ENCODE measurements at regions not wholly inside any gene's neighbourhood (a gene's known extent, or its start where the extent isn't known, plus 50 kb on each side); places are given as distances from the start of the nearest gene placed in this dataset.
"Not testable (repeated sequence)": the region's sequence is repeated elsewhere in the genome, so short reads cannot be mapped to it uniquely, and the experiment has no call there.

DNA sequence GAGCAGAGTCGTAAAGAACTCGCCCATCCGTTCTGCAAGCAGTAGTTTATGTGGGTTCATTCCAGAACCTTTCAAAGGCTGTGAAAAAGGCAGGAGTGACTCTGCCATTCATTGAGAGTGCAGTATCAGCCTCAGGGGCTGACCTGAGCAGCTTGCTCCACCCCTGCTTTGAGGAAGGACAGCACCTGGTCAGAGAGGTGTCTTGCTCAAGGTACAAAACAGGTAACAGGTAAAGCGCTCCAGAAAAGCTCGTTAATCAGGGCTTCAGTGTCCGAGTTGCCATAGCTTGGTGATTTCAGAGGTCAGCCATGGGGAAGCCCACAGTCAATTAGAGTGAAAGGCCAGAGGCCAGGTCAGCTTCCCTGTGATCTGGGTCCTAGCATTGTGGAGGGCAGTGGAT, 251.1 kb downstream of the ABCC12 start:
- Mint-ChIP-seq H3K27ac (ENCODE audit: unreplicated experiment) (no peak overlapping the region), H3K4me3 (ENCODE audit: unreplicated experiment) (no peak overlapping the region), H3K9me3 (ENCODE audit: low read depth) (peaks cover 13% of the 10 kb centered on the region), H3K27me3 (ENCODE audit: low read depth) (peaks cover 6% of the 10 kb centered on the region), H3K4me1 (ENCODE audit: low read depth) (peaks cover 4% of the 10 kb centered on the region), H3K36me3 (ENCODE audit: low read depth) (no peaks in the 10 kb centered on the region)
- TF ChIP-seq, protein P1, sequence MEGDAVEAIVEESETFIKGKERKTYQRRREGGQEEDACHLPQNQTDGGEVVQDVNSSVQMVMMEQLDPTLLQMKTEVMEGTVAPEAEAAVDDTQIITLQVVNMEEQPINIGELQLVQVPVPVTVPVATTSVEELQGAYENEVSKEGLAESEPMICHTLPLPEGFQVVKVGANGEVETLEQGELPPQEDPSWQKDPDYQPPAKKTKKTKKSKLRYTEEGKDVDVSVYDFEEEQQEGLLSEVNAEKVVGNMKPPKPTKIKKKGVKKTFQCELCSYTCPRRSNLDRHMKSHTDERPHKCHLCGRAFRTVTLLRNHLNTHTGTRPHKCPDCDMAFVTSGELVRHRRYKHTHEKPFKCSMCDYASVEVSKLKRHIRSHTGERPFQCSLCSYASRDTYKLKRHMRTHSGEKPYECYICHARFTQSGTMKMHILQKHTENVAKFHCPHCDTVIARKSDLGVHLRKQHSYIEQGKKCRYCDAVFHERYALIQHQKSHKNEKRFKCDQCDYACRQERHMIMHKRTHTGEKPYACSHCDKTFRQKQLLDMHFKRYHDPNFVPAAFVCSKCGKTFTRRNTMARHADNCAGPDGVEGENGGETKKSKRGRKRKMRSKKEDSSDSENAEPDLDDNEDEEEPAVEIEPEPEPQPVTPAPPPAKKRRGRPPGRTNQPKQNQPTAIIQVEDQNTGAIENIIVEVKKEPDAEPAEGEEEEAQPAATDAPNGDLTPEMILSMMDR (IDR thresholded peaks at IDR 0.05) = no peak
- DNase-seq (ENCODE audit: low spot score) = no peak

DNA sequence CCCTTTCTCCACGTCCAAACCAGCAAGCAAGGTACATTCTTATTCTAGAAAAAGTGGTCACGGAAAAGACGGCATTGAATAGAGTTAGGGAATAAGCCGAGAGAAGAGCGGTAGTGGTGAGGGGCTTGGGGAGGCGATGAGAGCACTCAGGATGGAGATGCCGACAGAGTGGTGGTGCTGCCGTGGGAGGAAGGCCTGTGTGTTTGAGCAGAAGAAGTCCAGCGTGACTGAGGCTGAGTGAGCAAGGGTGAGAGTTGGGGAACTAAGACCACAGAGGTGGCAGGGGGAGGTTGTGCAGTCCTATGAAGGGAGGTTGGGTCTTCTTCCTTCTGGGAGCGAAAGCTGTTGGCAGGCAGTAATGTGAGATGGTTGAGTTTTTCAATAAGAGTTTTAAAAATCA, 252.3 kb downstream of the ABCC12 start:
- TF ChIP-seq, protein P1 (IDR thresholded peaks at IDR 0.05) = no peak
- Mint-ChIP-seq H3K27me3 (ENCODE audit: low read depth) (peaks cover 10% of the 10 kb centered on the region), H3K27ac (ENCODE audit: unreplicated experiment) (no peak overlapping the region), H3K36me3 (ENCODE audit: low read depth) (peaks cover 5% of the 10 kb centered on the region), H3K4me3 (ENCODE audit: unreplicated experiment) (no peak overlapping the region), H3K9me3 (ENCODE audit: low read depth) (peaks cover 19% of the 10 kb centered on the region), H3K4me1 (ENCODE audit: low read depth) (peaks cover 4% of the 10 kb centered on the region)
- no peak for DNase-seq (ENCODE audit: low spot score)

DNA sequence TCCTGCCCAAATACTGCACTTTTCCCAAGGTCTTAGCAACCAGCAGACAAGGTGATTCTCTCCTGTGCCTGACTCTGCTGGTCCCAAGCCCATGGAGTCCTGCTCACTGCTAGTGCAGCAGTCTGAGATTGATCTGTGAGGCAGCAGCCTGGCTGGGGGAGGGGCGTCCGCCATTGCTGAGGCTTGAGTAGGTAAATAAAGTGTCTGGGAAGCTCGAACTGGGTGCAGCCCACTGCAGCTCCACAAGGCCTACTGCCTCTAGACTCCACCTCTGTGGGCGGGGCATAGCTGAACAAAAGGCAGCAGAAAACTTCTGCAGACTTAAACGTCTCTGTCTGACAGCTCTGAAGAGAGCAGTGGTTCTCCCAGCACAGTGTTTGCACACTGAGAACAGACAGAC, 258.7 kb downstream of the ABCC12 start:
- H3K36me3 Mint-ChIP-seq (ENCODE audit: low read depth); H3K4me3 Mint-ChIP-seq (ENCODE audit: unreplicated experiment); DNase-seq (ENCODE audit: low spot score); H3K4me1 Mint-ChIP-seq (ENCODE audit: low read depth); H3K27ac Mint-ChIP-seq (ENCODE audit: unreplicated experiment): not testable (repeated sequence)
- peaks cover 16% of the 10 kb centered on the region for H3K27me3 Mint-ChIP-seq (ENCODE audit: low read depth)
- H3K9me3 Mint-ChIP-seq (ENCODE audit: low read depth) = peaks cover 25% of the 10 kb centered on the region

DNA sequence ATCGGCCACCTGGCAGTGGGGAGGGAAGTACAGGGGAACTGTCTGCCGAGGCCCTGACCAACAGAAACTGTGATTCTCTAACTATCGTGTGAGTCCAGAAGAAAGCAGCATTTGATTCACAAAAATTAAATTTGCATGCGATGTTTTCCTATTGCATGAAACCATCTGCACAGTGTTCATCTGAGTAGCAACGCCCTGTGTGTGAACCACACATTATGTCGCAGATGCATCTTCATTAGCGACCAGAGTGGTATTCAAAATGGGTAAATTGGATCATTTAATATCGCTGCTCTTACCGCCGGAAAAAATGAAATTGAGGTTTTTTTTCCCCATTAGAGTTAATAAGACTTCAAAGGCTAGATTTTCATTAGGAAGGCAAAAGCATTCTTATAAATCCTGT, 260.6 kb downstream of the ABCC12 start:
- TF ChIP-seq, protein P1 (IDR thresholded peaks at IDR 0.05) = no peak
- no peak for DNase-seq (ENCODE audit: low spot score)
- no peak overlapping the region for H3K4me3 Mint-ChIP-seq (ENCODE audit: unreplicated experiment)
- H3K27me3 Mint-ChIP-seq (ENCODE audit: low read depth) = peaks cover 12% of the 10 kb centered on the region
- H3K9me3 Mint-ChIP-seq (ENCODE audit: low read depth) = peaks cover 24% of the 10 kb centered on the region
- H3K4me1 Mint-ChIP-seq (ENCODE audit: low read depth) = no peaks in the 10 kb centered on the region
- no peak overlapping the region for H3K27ac Mint-ChIP-seq (ENCODE audit: unreplicated experiment)
- H3K36me3 Mint-ChIP-seq (ENCODE audit: low read depth) = peaks cover 6% of the 10 kb centered on the region

DNA sequence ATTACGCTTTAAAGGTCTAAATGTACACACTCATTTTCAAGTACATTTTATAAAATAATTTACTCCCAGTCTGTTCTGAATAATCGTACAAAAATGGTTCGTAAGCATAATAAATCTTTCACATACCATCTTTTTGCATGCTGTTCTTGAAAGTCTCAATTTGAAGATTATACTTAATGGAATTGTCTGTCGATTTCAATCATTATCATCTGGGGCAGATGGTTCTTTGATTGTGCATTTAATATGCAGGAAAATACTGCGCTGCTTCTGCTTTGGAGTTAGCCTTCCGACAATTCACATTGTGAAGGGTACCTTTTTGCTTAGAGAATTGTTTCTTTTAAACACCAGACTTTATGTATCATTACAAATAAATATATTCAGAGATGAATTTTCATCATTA, 262.8 kb downstream of the ABCC12 start:
- H3K36me3 Mint-ChIP-seq (ENCODE audit: low read depth) = peaks cover 1% of the 10 kb centered on the region
- H3K9me3 Mint-ChIP-seq (ENCODE audit: low read depth) = peaks cover 8% of the 10 kb centered on the region
- peaks cover 16% of the 10 kb centered on the region for H3K4me1 Mint-ChIP-seq (ENCODE audit: low read depth)
- no peak overlapping the region for H3K4me3 Mint-ChIP-seq (ENCODE audit: unreplicated experiment)
- H3K27me3 Mint-ChIP-seq (ENCODE audit: low read depth) = peaks cover 8% of the 10 kb centered on the region
- H3K27ac Mint-ChIP-seq (ENCODE audit: unreplicated experiment) = no peak overlapping the region
- TF ChIP-seq, protein P1 (IDR thresholded peaks at IDR 0.05) = no peak
- DNase-seq (ENCODE audit: low spot score) = no peak

DNA sequence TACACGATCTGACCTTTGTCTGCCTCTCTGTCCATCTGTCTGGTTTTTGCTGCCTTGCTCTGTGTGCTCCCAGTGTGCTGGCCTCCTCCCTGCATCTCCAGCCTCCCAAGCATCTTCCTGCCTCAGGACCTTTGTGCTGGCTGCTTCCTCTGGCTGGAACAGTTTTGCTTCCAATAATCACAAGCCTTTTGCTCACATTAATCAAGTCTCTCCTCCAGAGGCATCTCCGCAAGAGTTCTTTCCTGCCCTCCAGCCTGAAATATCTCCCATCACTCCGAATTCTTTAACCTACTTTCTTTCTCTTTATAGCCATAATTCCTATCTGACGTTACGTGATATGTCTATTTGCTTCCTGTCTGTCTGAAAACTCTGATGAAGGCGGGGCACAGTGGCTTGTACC, 267.1 kb downstream of the ABCC12 start:
- Mint-ChIP-seq H3K36me3 (ENCODE audit: low read depth) (no peaks in the 10 kb centered on the region), H3K4me1 (ENCODE audit: low read depth) (peaks cover 28% of the 10 kb centered on the region), H3K27me3 (ENCODE audit: low read depth) (peaks cover 18% of the 10 kb centered on the region), H3K9me3 (ENCODE audit: low read depth) (peaks cover 7% of the 10 kb centered on the region), H3K4me3 (ENCODE audit: unreplicated experiment) (no peak overlapping the region), H3K27ac (ENCODE audit: unreplicated experiment) (peak overlapping the region; percentile 2)
- TF ChIP-seq, protein P1 (IDR thresholded peaks at IDR 0.05) = no peak
- DNase-seq (ENCODE audit: low spot score) = no peak
